ENCODE measurements at regions not wholly inside any gene's neighbourhood (a gene's known extent, or its start where the extent isn't known, plus 50 kb on each side); places are given as distances from the start of the nearest gene placed in this dataset.
"Not testable (repeated sequence)": the region's sequence is repeated elsewhere in the genome, so short reads cannot be mapped to it uniquely, and the experiment has no call there.

- no peak overlapping the region for H3K27ac Mint-ChIP-seq
- H3K9me3 Mint-ChIP-seq: peaks cover 8% of the 10 kb centered on the region
- no peak overlapping the region for H3K4me3 Mint-ChIP-seq
- no peaks in the 10 kb centered on the region for H3K27me3 Mint-ChIP-seq (ENCODE audit: low read depth)
- no peak for TF ChIP-seq CTCF (IDR thresholded peaks at IDR 0.05; ENCODE audit: unreplicated experiment)
- no peaks in the 10 kb centered on the region for H3K36me3 Mint-ChIP-seq
- no peak for DNase-seq (ENCODE audit: low spot score in 2 of 2, unreplicated experiment in 2 of 2)
- peaks cover 11% of the 10 kb centered on the region for H3K4me1 Mint-ChIP-seq
Measured at GRCh38 chr3:89533275-89533674, 425.9 kb downstream of the EPHA3 start.

- not testable (repeated sequence) for H3K4me3 Mint-ChIP-seq; H3K9me3 Mint-ChIP-seq; H3K27ac Mint-ChIP-seq; H3K27me3 Mint-ChIP-seq (ENCODE audit: low read depth); H3K36me3 Mint-ChIP-seq; H3K4me1 Mint-ChIP-seq; DNase-seq (ENCODE audit: low spot score in 2 of 2, unreplicated experiment in 2 of 2)
Measured at GRCh38 chr3:89554587-89554986, 447.2 kb downstream of the EPHA3 start.

GRCh38 chr3:89558711-89559110 lies 451.3 kb downstream of the EPHA3 start:
- no peak for DNase-seq (ENCODE audit: low spot score in 2 of 2, unreplicated experiment in 2 of 2)
- Mint-ChIP-seq H3K27ac (no peak overlapping the region), H3K9me3 (peaks cover 10% of the 10 kb centered on the region), H3K27me3 (ENCODE audit: low read depth) (no peaks in the 10 kb centered on the region), H3K4me1 (peaks cover 22% of the 10 kb centered on the region), H3K4me3 (no peak overlapping the region), H3K36me3 (no peaks in the 10 kb centered on the region)
- TF ChIP-seq CTCF (IDR thresholded peaks at IDR 0.05; ENCODE audit: unreplicated experiment): no peak

GRCh38 chr3:89560568-89560967 lies 453.1 kb downstream of the EPHA3 start:
- TF ChIP-seq CTCF (IDR thresholded peaks at IDR 0.05; ENCODE audit: unreplicated experiment): no peak
- DNase-seq (ENCODE audit: low spot score in 2 of 2, unreplicated experiment in 2 of 2): no peak
- Mint-ChIP-seq H3K27ac (no peak overlapping the region), H3K27me3 (ENCODE audit: low read depth) (no peaks in the 10 kb centered on the region), H3K4me3 (no peak overlapping the region), H3K36me3 (no peaks in the 10 kb centered on the region), H3K4me1 (peaks cover 22% of the 10 kb centered on the region), H3K9me3 (peaks cover 18% of the 10 kb centered on the region)

GRCh38 chr3:89562373-89562772 lies 455.0 kb downstream of the EPHA3 start:
- H3K36me3 Mint-ChIP-seq: no peaks in the 10 kb centered on the region
- no peak overlapping the region for H3K27ac Mint-ChIP-seq
- peaks cover 22% of the 10 kb centered on the region for H3K4me1 Mint-ChIP-seq
- no peak for TF ChIP-seq CTCF (IDR thresholded peaks at IDR 0.05; ENCODE audit: unreplicated experiment)
- H3K4me3 Mint-ChIP-seq: no peak overlapping the region
- peaks cover 30% of the 10 kb centered on the region for H3K9me3 Mint-ChIP-seq
- no peaks in the 10 kb centered on the region for H3K27me3 Mint-ChIP-seq (ENCODE audit: low read depth)
- DNase-seq (ENCODE audit: low spot score in 2 of 2, unreplicated experiment in 2 of 2): no peak

GRCh38 chr3:89565098-89565497 lies 457.7 kb downstream of the EPHA3 start:
- peaks cover 40% of the 10 kb centered on the region for H3K9me3 Mint-ChIP-seq
- no peaks in the 10 kb centered on the region for H3K27me3 Mint-ChIP-seq (ENCODE audit: low read depth)
- H3K4me3 Mint-ChIP-seq: no peak overlapping the region
- no peak for DNase-seq (ENCODE audit: low spot score in 2 of 2, unreplicated experiment in 2 of 2)
- peaks cover 3% of the 10 kb centered on the region for H3K36me3 Mint-ChIP-seq
- no peak for TF ChIP-seq CTCF (IDR thresholded peaks at IDR 0.05; ENCODE audit: unreplicated experiment)
- H3K4me1 Mint-ChIP-seq: peaks cover 12% of the 10 kb centered on the region
- H3K27ac Mint-ChIP-seq: no peak overlapping the region
